ENCODE measurements at regions not wholly inside any gene's neighbourhood (a gene's known extent, or its start where the extent isn't known, plus 50 kb on each side); places are given as distances from the start of the nearest gene placed in this dataset.

DNA sequence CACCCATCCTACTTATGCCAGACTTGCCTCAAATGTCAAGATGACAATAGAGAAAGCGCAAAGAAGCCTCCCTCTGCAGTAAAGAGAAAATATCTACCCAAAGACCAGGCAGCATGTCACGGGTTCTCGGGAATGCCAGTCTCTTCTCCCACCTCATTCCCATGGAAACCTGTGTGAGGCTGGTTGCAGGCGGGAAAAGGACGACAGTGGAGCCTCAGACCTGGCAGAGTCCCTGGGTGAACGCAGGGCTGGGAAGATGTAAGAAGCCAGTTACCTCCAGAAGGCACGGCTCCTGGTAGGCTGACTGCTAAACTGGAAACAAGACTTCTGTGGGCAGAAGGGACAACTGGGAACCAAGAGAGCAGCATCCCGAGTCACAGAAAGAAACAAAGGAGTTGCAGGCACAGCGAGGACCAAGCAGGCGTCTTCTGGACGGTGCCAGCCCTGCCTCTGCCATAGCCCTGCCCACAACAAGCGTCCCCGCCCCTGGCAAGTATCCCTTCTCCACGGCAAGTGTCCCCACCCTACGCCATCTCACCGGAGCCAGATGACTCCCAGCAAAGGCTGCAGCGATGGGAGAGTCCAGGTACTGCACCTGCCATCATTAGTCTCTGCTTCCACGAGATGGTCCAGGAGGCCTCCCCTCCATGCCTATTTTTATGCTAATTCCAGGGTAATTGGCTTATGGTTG lies 440.8 kb upstream of the MYT1L start:
- Histone ChIP-seq H3K9ac (ENCODE audit: control insufficient read depth, insufficient read depth, low read length) (no peak overlapping the region), H3K36me3 (ENCODE audit: control insufficient read depth in 2 of 2, insufficient read depth in 2 of 2, low read length in 1 of 2) (no peaks in the 10 kb centered on the region), H2AFZ (ENCODE audit: control insufficient read depth, low read depth, low read length) (no peak overlapping the region), H3K4me1 (ENCODE audit: control insufficient read depth, insufficient read depth, low read length) (no peaks in the 10 kb centered on the region), H3K4me3 (no peak overlapping the region), H3K27ac (ENCODE audit: control insufficient read depth, insufficient read depth) (no peak overlapping the region), H3K79me2 (ENCODE audit: control insufficient read depth, insufficient read depth, low read length) (no peaks in the 10 kb centered on the region), H3K27me3 (replicated peaks in 1 of 2; ENCODE audit: control insufficient read depth in 2 of 2, insufficient read depth in 2 of 2, low read length in 1 of 2) (no peaks in the 10 kb centered on the region), H4K20me1 (ENCODE audit: control insufficient read depth, insufficient read depth) (no peaks in the 10 kb centered on the region), H3K9me3 (replicated peaks; ENCODE audit: control insufficient read depth, insufficient read depth, low read length) (no peaks in the 10 kb centered on the region; the same call in 2 of the 3 replicates), H3K4me2 (ENCODE audit: control insufficient read depth, insufficient read depth) (no peak overlapping the region)
- ChIA-PET CTCF (no interaction called here), RAD21 (ENCODE audit: unreplicated experiment) (no interaction called here), SMC1A (ENCODE audit: uncharacterized antibody, unreplicated experiment) (no interaction called here), POLR2A (no interaction called here)
- no peak for TF ChIP-seq NR2C1 (IDR thresholded peaks at IDR 0.05)
- TF ChIP-seq HCFC1 (IDR thresholded peaks at IDR 0.05; ENCODE audit: low read length) = no peak
- TF ChIP-seq CHD2 (IDR thresholded peaks at IDR 0.05; ENCODE audit: borderline replicate concordance, low read depth, low read length) = no peak
- no peak for TF ChIP-seq SUPT20H (IDR thresholded peaks at IDR 0.05; ENCODE audit: borderline replicate concordance, control insufficient read depth, low read depth, low read length)
- TF ChIP-seq SMAD5 (IDR thresholded peaks at IDR 0.05; ENCODE audit: low read depth) = no peak
- TF ChIP-seq, protein P1, sequence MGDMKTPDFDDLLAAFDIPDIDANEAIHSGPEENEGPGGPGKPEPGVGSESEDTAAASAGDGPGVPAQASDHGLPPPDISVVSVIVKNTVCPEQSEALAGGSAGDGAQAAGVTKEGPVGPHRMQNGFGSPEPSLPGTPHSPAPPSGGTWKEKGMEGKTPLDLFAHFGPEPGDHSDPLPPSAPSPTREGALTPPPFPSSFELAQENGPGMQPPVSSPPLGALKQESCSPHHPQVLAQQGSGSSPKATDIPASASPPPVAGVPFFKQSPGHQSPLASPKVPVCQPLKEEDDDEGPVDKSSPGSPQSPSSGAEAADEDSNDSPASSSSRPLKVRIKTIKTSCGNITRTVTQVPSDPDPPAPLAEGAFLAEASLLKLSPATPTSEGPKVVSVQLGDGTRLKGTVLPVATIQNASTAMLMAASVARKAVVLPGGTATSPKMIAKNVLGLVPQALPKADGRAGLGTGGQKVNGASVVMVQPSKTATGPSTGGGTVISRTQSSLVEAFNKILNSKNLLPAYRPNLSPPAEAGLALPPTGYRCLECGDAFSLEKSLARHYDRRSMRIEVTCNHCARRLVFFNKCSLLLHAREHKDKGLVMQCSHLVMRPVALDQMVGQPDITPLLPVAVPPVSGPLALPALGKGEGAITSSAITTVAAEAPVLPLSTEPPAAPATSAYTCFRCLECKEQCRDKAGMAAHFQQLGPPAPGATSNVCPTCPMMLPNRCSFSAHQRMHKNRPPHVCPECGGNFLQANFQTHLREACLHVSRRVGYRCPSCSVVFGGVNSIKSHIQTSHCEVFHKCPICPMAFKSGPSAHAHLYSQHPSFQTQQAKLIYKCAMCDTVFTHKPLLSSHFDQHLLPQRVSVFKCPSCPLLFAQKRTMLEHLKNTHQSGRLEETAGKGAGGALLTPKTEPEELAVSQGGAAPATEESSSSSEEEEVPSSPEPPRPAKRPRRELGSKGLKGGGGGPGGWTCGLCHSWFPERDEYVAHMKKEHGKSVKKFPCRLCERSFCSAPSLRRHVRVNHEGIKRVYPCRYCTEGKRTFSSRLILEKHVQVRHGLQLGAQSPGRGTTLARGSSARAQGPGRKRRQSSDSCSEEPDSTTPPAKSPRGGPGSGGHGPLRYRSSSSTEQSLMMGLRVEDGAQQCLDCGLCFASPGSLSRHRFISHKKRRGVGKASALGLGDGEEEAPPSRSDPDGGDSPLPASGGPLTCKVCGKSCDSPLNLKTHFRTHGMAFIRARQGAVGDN (IDR thresholded peaks at IDR 0.05) = no peak
- TF ChIP-seq GABPA (IDR thresholded peaks at IDR 0.05; ENCODE audit: low read depth) = no peak
- TF ChIP-seq ASH2L (IDR thresholded peaks at IDR 0.05; ENCODE audit: borderline replicate concordance, low read depth) = no peak
- no peak for TF ChIP-seq HDGF (IDR thresholded peaks at IDR 0.05)
- TF ChIP-seq SREBF2 (IDR thresholded peaks at IDR 0.05; ENCODE audit: low read length) = no peak
- no peak for TF ChIP-seq BMI1 (IDR thresholded peaks at IDR 0.05; ENCODE audit: borderline replicate concordance)
- TF ChIP-seq MYB (IDR thresholded peaks at IDR 0.05; ENCODE audit: borderline replicate concordance, low read depth, low read length) = no peak
- TF ChIP-seq FOS (IDR thresholded peaks at IDR 0.05; ENCODE audit: borderline replicate concordance, extremely low read depth, insufficient read length) = no peak
- DNase-seq (ENCODE audit: low read depth, low spot score) (no peak), ATAC-seq (no peak), FAIRE-seq (no peak)
- in situ Hi-C loops (cut with MboI) (no loop called here), intact Hi-C loops (cut with micrococcal nuclease; ENCODE audit: unreplicated experiment) (no loop called here)
- BruUV-seq (replicated peaks) = no TSS peak
- WGBS (ENCODE audit: insufficient coverage, insufficient replicate concordance, low lambda C conversion rate, missing lambda C conversion rate) = 21% methylated on average over 18 of the region's 18 CpGs

Data from GM12878 (cell line).